ENCODE measurements at regions not wholly inside any gene's neighbourhood (a gene's known extent, or its start where the extent isn't known, plus 50 kb on each side); places are given as distances from the start of the nearest gene placed in this dataset.

DNA sequence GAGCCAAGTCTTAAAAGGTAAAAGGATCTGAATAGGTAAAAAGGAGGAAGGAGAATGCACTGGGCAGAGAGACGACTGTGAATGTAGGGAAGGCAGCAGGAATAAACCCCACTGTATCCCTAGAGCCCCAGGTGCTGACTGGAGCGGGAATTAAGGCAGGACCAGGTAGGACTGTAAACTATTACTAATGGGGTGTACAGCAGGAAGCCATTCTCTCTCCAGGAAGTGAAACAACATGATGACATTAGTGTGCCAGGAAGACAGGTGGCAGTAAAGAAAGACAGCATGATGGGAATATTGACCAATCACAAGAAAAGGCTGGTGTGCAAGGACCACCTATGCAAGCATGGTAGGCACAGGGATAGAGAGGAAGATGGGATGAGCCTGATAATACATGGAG, 433.0 kb downstream of the DNAH5 start:
- no peak overlapping the region for H3K27ac ChIP-seq (ENCODE audit: low read depth, low read length)
- no peaks in the 10 kb centered on the region for H3K9me2 ChIP-seq (replicated peaks; ENCODE audit: control insufficient read depth, low read length)
- no peaks in the 10 kb centered on the region for H3K27me3 ChIP-seq (ENCODE audit: control insufficient read depth, low read length)
- no peaks in the 10 kb centered on the region for H3K36me3 ChIP-seq (ENCODE audit: control insufficient read depth, low read length)
- H3K79me2 ChIP-seq (ENCODE audit: control insufficient read depth, low read length) = no peaks in the 10 kb centered on the region
- H4K20me1 ChIP-seq (ENCODE audit: control insufficient read depth, insufficient read depth, low read depth, low read length) = no peaks in the 10 kb centered on the region
- H3F3A ChIP-seq (ENCODE audit: control insufficient read depth, insufficient read depth) = no peaks in the 10 kb centered on the region
- no peaks in the 10 kb centered on the region for H3K4me1 ChIP-seq (ENCODE audit: control insufficient read depth, low read length)
- H3K9me3 ChIP-seq (ENCODE audit: control insufficient read depth, insufficient read depth, low read length) = no peaks in the 10 kb centered on the region
- no peak overlapping the region for H3K4me2 ChIP-seq (ENCODE audit: low read length)
- H3K4me3 ChIP-seq (ENCODE audit: low read length) = no peak overlapping the region
- TF ChIP-seq EZH2phosphoT487 (IDR thresholded peaks at IDR 0.05; ENCODE audit: borderline replicate concordance, low read length) = no peak
- TF ChIP-seq, protein P1, sequence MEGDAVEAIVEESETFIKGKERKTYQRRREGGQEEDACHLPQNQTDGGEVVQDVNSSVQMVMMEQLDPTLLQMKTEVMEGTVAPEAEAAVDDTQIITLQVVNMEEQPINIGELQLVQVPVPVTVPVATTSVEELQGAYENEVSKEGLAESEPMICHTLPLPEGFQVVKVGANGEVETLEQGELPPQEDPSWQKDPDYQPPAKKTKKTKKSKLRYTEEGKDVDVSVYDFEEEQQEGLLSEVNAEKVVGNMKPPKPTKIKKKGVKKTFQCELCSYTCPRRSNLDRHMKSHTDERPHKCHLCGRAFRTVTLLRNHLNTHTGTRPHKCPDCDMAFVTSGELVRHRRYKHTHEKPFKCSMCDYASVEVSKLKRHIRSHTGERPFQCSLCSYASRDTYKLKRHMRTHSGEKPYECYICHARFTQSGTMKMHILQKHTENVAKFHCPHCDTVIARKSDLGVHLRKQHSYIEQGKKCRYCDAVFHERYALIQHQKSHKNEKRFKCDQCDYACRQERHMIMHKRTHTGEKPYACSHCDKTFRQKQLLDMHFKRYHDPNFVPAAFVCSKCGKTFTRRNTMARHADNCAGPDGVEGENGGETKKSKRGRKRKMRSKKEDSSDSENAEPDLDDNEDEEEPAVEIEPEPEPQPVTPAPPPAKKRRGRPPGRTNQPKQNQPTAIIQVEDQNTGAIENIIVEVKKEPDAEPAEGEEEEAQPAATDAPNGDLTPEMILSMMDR (IDR thresholded peaks at IDR 0.05; ENCODE audit: low read depth, low read length, poor library complexity, severe bottlenecking) = no peak

DNA sequence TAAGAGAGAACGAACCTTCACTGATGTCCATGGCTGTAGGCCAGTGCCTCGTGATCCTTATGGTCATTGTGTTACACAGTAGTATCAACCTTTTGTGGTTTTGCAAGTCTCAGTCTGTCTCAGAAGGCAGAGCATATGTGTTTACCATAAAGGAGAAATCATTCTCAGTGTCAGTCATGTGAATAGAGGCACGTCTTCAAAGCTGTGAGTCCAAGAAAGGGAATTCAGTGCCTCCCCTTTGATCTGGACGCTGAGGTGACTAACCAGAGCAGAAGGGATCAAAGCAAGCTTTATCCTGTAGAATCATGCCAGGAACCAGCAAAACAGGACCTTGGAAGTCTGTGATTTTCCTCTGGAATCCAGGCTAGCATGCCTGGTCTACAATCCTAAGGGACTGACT, 433.9 kb downstream of the DNAH5 start:
- Histone ChIP-seq H3K4me1 (ENCODE audit: control insufficient read depth, low read length) (no peaks in the 10 kb centered on the region), H3K27me3 (ENCODE audit: control insufficient read depth, low read length) (no peaks in the 10 kb centered on the region), H3K9me3 (ENCODE audit: control insufficient read depth, insufficient read depth, low read length) (no peaks in the 10 kb centered on the region), H3K4me3 (ENCODE audit: low read length) (no peak overlapping the region), H3K36me3 (ENCODE audit: control insufficient read depth, low read length) (no peaks in the 10 kb centered on the region), H3K27ac (ENCODE audit: low read depth, low read length) (no peak overlapping the region), H3F3A (ENCODE audit: control insufficient read depth, insufficient read depth) (no peaks in the 10 kb centered on the region), H4K20me1 (ENCODE audit: control insufficient read depth, insufficient read depth, low read depth, low read length) (no peaks in the 10 kb centered on the region), H3K4me2 (ENCODE audit: low read length) (no peak overlapping the region), H3K79me2 (ENCODE audit: control insufficient read depth, low read length) (no peaks in the 10 kb centered on the region), H3K9me2 (replicated peaks; ENCODE audit: control insufficient read depth, low read length) (no peaks in the 10 kb centered on the region)
- TF ChIP-seq, protein P1 (IDR thresholded peaks at IDR 0.05; ENCODE audit: low read depth, low read length, poor library complexity, severe bottlenecking) = no peak
- TF ChIP-seq EZH2phosphoT487 (IDR thresholded peaks at IDR 0.05; ENCODE audit: borderline replicate concordance, low read length) = no peak

DNA sequence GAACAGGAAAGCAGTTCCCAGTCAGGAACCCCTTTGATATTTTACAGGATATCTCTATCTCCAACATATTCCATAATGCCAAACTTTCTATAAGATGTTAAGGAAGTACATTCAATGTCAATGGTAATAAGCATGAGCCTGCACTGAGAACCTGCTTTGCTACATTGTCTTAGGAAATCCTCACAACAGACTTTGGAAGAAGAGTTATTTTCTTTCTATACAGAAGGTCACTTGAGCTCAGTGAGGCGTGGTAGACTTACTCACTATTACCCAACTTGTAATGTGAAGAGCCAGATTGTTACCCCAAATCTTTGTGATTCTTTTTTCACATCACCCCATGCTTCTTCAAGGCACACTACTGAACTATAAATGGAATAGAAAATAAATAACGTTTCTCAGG, 435.9 kb downstream of the DNAH5 start:
- Histone ChIP-seq H3K79me2 (ENCODE audit: control insufficient read depth, low read length) (no peaks in the 10 kb centered on the region), H3K27ac (ENCODE audit: low read depth, low read length) (no peak overlapping the region), H3K27me3 (ENCODE audit: control insufficient read depth, low read length) (no peaks in the 10 kb centered on the region), H3K4me2 (ENCODE audit: low read length) (no peak overlapping the region), H3K36me3 (ENCODE audit: control insufficient read depth, low read length) (no peaks in the 10 kb centered on the region), H3K9me3 (ENCODE audit: control insufficient read depth, insufficient read depth, low read length) (no peaks in the 10 kb centered on the region), H3F3A (ENCODE audit: control insufficient read depth, insufficient read depth) (no peaks in the 10 kb centered on the region), H3K4me3 (ENCODE audit: low read length) (no peak overlapping the region), H4K20me1 (ENCODE audit: control insufficient read depth, insufficient read depth, low read depth, low read length) (no peaks in the 10 kb centered on the region), H3K4me1 (ENCODE audit: control insufficient read depth, low read length) (no peaks in the 10 kb centered on the region), H3K9me2 (replicated peaks; ENCODE audit: control insufficient read depth, low read length) (no peaks in the 10 kb centered on the region)
- no peak for TF ChIP-seq EZH2phosphoT487 (IDR thresholded peaks at IDR 0.05; ENCODE audit: borderline replicate concordance, low read length)
- TF ChIP-seq, protein P1 (IDR thresholded peaks at IDR 0.05; ENCODE audit: low read depth, low read length, poor library complexity, severe bottlenecking) = no peak

- Histone ChIP-seq H3K4me3 (ENCODE audit: low read length) (no peak overlapping the region), H3K4me2 (ENCODE audit: low read length) (no peak overlapping the region), H3K36me3 (ENCODE audit: control insufficient read depth, low read length) (no peaks in the 10 kb centered on the region), H4K20me1 (ENCODE audit: control insufficient read depth, insufficient read depth, low read depth, low read length) (no peaks in the 10 kb centered on the region), H3K9me2 (replicated peaks; ENCODE audit: control insufficient read depth, low read length) (no peaks in the 10 kb centered on the region), H3K4me1 (ENCODE audit: control insufficient read depth, low read length) (no peaks in the 10 kb centered on the region), H3K27me3 (ENCODE audit: control insufficient read depth, low read length) (no peaks in the 10 kb centered on the region), H3F3A (ENCODE audit: control insufficient read depth, insufficient read depth) (no peaks in the 10 kb centered on the region), H3K27ac (ENCODE audit: low read depth, low read length) (no peak overlapping the region), H3K9me3 (ENCODE audit: control insufficient read depth, insufficient read depth, low read length) (no peaks in the 10 kb centered on the region), H3K79me2 (ENCODE audit: control insufficient read depth, low read length) (no peaks in the 10 kb centered on the region)
- no peak for TF ChIP-seq EZH2phosphoT487 (IDR thresholded peaks at IDR 0.05; ENCODE audit: borderline replicate concordance, low read length)
- TF ChIP-seq, protein P1 (IDR thresholded peaks at IDR 0.05; ENCODE audit: low read depth, low read length, poor library complexity, severe bottlenecking) = no peak
Observed at GRCh38 chr5:13505326-13505725, 439.2 kb downstream of the DNAH5 start.

Measured in DOHH2 (cell line).